ENCODE measurements at regions not wholly inside any gene's neighbourhood (a gene's known extent, or its start where the extent isn't known, plus 50 kb on each side); places are given as distances from the start of the nearest gene placed in this dataset.

DNA sequence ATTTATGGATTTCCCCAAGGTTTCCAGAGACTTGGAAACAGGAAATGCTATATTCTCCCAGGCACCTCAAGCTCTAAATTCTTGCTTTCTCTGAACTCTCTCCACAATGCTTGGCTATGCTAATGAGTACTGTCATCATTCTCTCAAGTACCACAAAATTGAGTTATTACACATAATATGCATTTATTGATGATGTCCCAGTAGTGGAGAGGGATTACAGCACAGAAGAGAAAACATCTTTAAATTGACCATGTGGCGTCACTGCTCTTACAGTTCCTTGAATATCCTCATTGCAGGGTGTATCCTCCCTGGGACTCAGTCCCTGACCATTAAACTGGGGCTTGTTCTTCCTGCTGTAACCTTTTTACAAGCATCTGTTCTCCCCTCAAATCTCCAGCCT lies 681.1 kb upstream of the FANCL start:
- Histone ChIP-seq H2AFZ (ENCODE audit: insufficient read depth, low read depth, low read length, poor library complexity, severe bottlenecking) (no peak overlapping the region), H4K20me1 (ENCODE audit: control insufficient read depth, insufficient read depth, low read length, poor library complexity, severe bottlenecking) (no peaks in the 10 kb centered on the region), H3K4me1 (ENCODE audit: control insufficient read depth in 2 of 2, insufficient read depth in 2 of 2, low read length in 2 of 2) (no peaks in the 10 kb centered on the region), H3K9me3 (ENCODE audit: control extremely low read depth in 1 of 3, control insufficient read depth in 2 of 3, insufficient read depth in 1 of 3, low read length in 2 of 3) (no peaks in the 10 kb centered on the region), H3K36me3 (replicated peaks in 1 of 2; ENCODE audit: control extremely low read depth in 1 of 2, control insufficient read depth in 1 of 2, extremely low read depth in 1 of 2, insufficient read depth in 2 of 2, low read length in 1 of 2) (no peaks in the 10 kb centered on the region), H3K27ac (ENCODE audit: low read length in 2 of 2) (no peak overlapping the region), H3K27me3 (replicated peaks in 1 of 4; ENCODE audit: control extremely low read depth in 1 of 4, control insufficient read depth in 3 of 4, insufficient read depth in 4 of 4, low read length in 3 of 4) (no peaks in the 10 kb centered on the region), H3K4me3 (ENCODE audit: control extremely low read depth in 1 of 5, extremely low read depth in 1 of 5, insufficient read depth in 1 of 5, low read depth in 2 of 5, low read length in 4 of 5) (no peak overlapping the region), H3K4me2 (replicated peaks; ENCODE audit: low read depth, low read length, poor library complexity, severe bottlenecking) (no peak overlapping the region), H3K9ac (ENCODE audit: low read length) (no peak overlapping the region), H3K79me2 (ENCODE audit: control insufficient read depth, insufficient read depth, low read length) (no peaks in the 10 kb centered on the region)
- WGBS (ENCODE audit: insufficient coverage), result 100% methylated on average over 1 of the region's 1 CpG
- H3K27me3 Mint-ChIP-seq, result peaks cover 7% of the 10 kb centered on the region
- DNase-seq, result no peak
- H3K4me1 Mint-ChIP-seq, result no peaks in the 10 kb centered on the region
- no peak overlapping the region for H3K4me3 Mint-ChIP-seq
- TF ChIP-seq, protein P1, sequence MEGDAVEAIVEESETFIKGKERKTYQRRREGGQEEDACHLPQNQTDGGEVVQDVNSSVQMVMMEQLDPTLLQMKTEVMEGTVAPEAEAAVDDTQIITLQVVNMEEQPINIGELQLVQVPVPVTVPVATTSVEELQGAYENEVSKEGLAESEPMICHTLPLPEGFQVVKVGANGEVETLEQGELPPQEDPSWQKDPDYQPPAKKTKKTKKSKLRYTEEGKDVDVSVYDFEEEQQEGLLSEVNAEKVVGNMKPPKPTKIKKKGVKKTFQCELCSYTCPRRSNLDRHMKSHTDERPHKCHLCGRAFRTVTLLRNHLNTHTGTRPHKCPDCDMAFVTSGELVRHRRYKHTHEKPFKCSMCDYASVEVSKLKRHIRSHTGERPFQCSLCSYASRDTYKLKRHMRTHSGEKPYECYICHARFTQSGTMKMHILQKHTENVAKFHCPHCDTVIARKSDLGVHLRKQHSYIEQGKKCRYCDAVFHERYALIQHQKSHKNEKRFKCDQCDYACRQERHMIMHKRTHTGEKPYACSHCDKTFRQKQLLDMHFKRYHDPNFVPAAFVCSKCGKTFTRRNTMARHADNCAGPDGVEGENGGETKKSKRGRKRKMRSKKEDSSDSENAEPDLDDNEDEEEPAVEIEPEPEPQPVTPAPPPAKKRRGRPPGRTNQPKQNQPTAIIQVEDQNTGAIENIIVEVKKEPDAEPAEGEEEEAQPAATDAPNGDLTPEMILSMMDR (IDR thresholded peaks at IDR 0.05), result no peak
- TF ChIP-seq EZH2 (IDR thresholded peaks at IDR 0.05; ENCODE audit: borderline replicate concordance, insufficient read depth, low read depth, low read length, poor library complexity, severe bottlenecking), result no peak
- intact Hi-C loops (cut with micrococcal nuclease), result no loop called here
- no peak for ATAC-seq (ENCODE audit: low read depth)
- no peak overlapping the region for H3K27ac Mint-ChIP-seq
- CTCF ChIA-PET, result no interaction called here
- POLR2A ChIA-PET, result no interaction called here
- H3K9me3 Mint-ChIP-seq (ENCODE audit: insufficient read depth), result no peaks in the 10 kb centered on the region

DNA sequence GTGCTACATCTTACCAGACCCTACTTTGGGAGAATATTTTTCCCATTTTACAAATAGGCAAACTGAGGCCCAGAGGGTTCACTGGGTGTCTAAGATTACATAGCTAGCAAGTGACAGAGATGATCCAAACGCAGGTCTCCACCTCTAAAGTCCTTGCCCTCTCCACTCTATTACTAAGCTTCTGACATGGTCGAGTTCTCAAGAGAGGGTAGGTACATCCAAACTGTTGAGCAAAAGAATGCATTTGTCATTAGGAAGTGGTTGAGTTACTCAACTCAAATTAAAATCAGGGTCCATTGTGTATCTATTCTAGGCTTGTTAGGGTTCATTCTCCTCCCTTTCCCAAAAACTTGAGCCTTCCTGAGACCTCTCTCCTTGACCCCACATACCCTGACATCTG lies 680.6 kb upstream of the FANCL start:
- TF ChIP-seq, protein P1 (IDR thresholded peaks at IDR 0.05), result no peak
- TF ChIP-seq EZH2 (IDR thresholded peaks at IDR 0.05; ENCODE audit: borderline replicate concordance, insufficient read depth, low read depth, low read length, poor library complexity, severe bottlenecking), result no peak
- DNase-seq (no peak), ATAC-seq (ENCODE audit: low read depth) (no peak)
- no peaks in the 10 kb centered on the region for H3K79me2 ChIP-seq (ENCODE audit: control insufficient read depth, insufficient read depth, low read length)
- no peak overlapping the region for H3K4me2 ChIP-seq (replicated peaks; ENCODE audit: low read depth, low read length, poor library complexity, severe bottlenecking)
- no peak overlapping the region for H3K9ac ChIP-seq (ENCODE audit: low read length)
- H3K36me3 ChIP-seq (replicated peaks in 1 of 2; ENCODE audit: control extremely low read depth in 1 of 2, control insufficient read depth in 1 of 2, extremely low read depth in 1 of 2, insufficient read depth in 2 of 2, low read length in 1 of 2), result no peaks in the 10 kb centered on the region
- H2AFZ ChIP-seq (ENCODE audit: insufficient read depth, low read depth, low read length, poor library complexity, severe bottlenecking), result no peak overlapping the region
- Mint-ChIP-seq H3K27me3 (peaks cover 7% of the 10 kb centered on the region), H3K9me3 (ENCODE audit: insufficient read depth) (no peaks in the 10 kb centered on the region), H3K27ac (no peak overlapping the region), H3K4me1 (no peaks in the 10 kb centered on the region), H3K4me3 (no peak overlapping the region)
- H3K4me1 ChIP-seq (ENCODE audit: control insufficient read depth in 2 of 2, insufficient read depth in 2 of 2, low read length in 2 of 2), result no peaks in the 10 kb centered on the region
- H3K27ac ChIP-seq (ENCODE audit: low read length in 2 of 2), result no peak overlapping the region
- no CpG with 5 or more reads among the region's 2 CpGs for WGBS (ENCODE audit: insufficient coverage)
- no peak overlapping the region for H3K4me3 ChIP-seq (ENCODE audit: control extremely low read depth in 1 of 5, extremely low read depth in 1 of 5, insufficient read depth in 1 of 5, low read depth in 2 of 5, low read length in 4 of 5)
- intact Hi-C loops (cut with micrococcal nuclease), result no loop called here
- H3K27me3 ChIP-seq (replicated peaks in 1 of 4; ENCODE audit: control extremely low read depth in 1 of 4, control insufficient read depth in 3 of 4, insufficient read depth in 4 of 4, low read length in 3 of 4), result no peaks in the 10 kb centered on the region
- H4K20me1 ChIP-seq (ENCODE audit: control insufficient read depth, insufficient read depth, low read length, poor library complexity, severe bottlenecking), result no peaks in the 10 kb centered on the region
- H3K9me3 ChIP-seq (ENCODE audit: control extremely low read depth in 1 of 3, control insufficient read depth in 2 of 3, insufficient read depth in 1 of 3, low read length in 2 of 3), result no peaks in the 10 kb centered on the region
- ChIA-PET POLR2A (no interaction called here), CTCF (no interaction called here)
